ENCODE measurements at regions not wholly inside any gene's neighbourhood (a gene's known extent, or its start where the extent isn't known, plus 50 kb on each side); places are given as distances from the start of the nearest gene placed in this dataset.
A peak's percentile ranks its signal among the peaks of the same experiment; 100 is the strongest.

DNA sequence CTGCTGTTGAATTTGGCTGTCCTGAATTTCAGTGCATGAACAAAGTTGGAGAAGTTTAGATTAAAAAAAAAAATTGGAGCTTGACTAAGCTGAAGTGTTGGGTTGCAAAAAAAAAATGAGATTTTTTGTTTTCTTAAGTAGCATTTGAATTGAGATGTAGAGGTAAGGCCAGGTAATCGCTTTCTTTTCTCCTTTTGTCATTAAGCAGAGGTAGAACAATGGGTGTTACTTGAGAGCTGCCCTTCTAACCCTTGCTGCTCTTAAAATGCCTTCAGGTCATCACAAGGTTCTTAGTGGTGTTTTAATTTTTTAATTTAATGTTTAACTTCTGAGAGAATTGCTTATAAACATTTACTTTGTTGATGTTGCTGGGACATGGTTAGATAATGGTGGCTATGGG is 84.1 kb upstream of the PRDM1 start:
- TF ChIP-seq, protein P1, sequence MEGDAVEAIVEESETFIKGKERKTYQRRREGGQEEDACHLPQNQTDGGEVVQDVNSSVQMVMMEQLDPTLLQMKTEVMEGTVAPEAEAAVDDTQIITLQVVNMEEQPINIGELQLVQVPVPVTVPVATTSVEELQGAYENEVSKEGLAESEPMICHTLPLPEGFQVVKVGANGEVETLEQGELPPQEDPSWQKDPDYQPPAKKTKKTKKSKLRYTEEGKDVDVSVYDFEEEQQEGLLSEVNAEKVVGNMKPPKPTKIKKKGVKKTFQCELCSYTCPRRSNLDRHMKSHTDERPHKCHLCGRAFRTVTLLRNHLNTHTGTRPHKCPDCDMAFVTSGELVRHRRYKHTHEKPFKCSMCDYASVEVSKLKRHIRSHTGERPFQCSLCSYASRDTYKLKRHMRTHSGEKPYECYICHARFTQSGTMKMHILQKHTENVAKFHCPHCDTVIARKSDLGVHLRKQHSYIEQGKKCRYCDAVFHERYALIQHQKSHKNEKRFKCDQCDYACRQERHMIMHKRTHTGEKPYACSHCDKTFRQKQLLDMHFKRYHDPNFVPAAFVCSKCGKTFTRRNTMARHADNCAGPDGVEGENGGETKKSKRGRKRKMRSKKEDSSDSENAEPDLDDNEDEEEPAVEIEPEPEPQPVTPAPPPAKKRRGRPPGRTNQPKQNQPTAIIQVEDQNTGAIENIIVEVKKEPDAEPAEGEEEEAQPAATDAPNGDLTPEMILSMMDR (IDR thresholded peaks at IDR 0.05; ENCODE audit: low read depth, low read length, missing control alignments) = no peak

DNA sequence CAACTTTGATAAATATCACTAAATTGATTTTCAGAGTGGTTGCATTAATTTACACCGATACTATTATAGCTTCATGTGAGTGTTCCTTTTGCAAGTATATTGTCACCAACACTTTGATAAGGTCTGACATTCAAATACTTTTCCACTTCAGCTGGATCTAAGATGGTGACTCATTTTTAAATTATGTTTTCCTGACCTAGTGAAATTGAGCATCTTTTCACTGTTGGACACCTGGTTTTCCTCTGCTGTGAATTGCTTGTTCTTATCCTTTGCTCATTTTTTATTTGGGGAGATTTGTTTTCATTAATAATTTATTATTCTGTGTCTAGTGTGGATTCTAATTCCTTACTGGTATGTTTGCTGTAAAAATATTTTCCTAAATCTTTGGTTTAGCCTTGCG is 85.2 kb upstream of the PRDM1 start:
- TF ChIP-seq, protein P1 (IDR thresholded peaks at IDR 0.05; ENCODE audit: low read depth, low read length, missing control alignments) = no peak
- no peak for DNase-seq (ENCODE audit: low read depth)
- in situ Hi-C loops (cut with HindIII; ENCODE audit: low sequenced_read_pairs) = no loop called here
- no peak overlapping the region for H3K4me3 ChIP-seq (ENCODE audit: low read depth, low read length)

More for the DNA sequence above, 84.1 kb upstream of the PRDM1 start:
- no peak for DNase-seq (ENCODE audit: low read depth)
- H3K4me3 ChIP-seq (ENCODE audit: low read depth, low read length) = no peak overlapping the region
- in situ Hi-C loops (cut with HindIII; ENCODE audit: low sequenced_read_pairs) = no loop called here

DNA sequence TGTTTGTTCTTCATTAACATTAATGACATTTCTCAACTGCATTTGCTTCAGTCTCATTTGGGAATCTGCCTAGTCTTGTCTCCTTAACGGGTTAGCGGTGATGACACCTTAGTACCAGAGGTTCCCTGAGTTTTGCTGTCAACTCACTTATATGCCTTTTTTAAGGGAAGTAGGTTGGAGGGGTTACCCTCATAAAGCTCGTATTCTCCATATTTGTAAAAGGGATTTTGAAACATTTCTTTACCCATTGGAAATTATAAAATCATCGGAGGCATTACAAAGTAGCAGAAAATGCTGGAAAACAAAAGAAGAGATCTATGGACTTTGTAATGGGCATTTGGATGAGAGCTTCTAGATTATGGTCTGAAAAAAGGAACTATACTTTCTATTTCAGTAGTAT is 88.7 kb upstream of the PRDM1 start:
- in situ Hi-C loops (cut with HindIII; ENCODE audit: low sequenced_read_pairs) = no loop called here
- H3K4me3 ChIP-seq (ENCODE audit: low read depth, low read length) = no peak overlapping the region
- no peak for DNase-seq (ENCODE audit: low read depth)
- TF ChIP-seq, protein P1 (IDR thresholded peaks at IDR 0.05; ENCODE audit: low read depth, low read length, missing control alignments) = no peak

DNA sequence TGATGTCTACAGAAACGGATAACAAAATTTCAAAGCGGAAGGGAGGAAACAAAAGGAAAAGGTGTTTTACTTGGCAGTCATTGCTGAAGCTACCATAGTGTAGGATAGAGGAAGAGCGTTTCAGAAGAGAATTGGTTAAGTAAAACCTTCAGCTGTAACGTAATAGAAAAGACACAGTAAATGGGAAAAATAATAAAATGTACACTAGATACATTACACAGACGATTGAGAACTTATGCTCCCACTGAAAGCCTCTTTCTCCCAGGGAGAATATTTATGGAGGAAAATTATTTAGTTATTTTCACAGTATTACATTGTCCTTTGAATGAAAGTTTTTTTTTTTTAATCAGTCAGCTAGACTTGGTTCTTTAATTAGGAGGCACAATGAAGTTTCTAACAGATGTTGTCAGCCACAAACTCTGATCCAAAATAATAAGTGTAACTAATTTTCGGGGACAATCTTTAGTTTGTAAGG is 90.7 kb upstream of the PRDM1 start:
- DNase-seq (ENCODE audit: low read depth) = no peak
- in situ Hi-C loops (cut with HindIII; ENCODE audit: low sequenced_read_pairs) = no loop called here
- TF ChIP-seq, protein P1 (IDR thresholded peaks at IDR 0.05; ENCODE audit: low read depth, low read length, missing control alignments) = no peak
- H3K4me3 ChIP-seq (ENCODE audit: low read depth, low read length) = peak overlapping the region; percentile 65

DNA sequence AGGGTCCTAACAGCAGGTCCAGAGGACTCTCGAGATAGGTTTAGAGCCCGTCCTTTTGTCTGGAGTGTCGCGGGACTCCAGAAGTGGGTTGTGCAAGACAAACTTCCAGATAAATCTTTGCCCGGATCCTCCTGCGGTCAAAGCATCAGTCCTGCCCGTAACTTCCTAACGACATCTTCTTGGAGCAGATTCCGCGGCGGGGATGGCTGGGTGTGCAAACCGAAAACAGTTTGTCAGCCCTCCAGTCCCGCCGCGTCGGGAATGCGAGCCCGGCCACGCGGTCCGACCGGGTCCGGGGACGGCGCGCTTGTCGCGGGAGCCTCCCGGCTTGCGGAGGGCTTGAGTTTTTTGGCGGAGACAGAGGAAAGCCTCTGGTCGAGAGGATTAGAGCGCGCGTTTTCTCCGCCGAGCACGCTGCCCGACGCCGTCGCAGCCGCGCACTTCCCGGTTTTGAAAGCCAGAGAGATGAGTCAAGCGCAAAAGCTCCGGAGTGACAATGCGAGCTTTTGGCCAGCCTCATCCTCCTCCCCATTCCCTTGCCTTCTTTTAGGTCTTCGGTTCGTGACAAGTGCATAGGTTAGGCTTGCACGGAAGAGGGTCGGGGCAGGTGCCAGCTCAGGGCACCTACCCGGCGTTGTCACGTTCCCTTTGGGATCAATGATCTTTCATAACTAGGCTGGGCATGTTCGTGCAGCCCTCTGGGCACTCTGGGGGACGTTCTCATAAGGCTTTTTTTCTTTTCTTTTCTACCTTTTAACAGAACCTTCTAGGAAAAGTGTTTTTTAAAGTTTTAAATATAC is 91.3 kb upstream of the PRDM1 start:
- H3K4me3 ChIP-seq (ENCODE audit: low read depth, low read length) = peak overlapping the region; percentile 65
- no peak for DNase-seq (ENCODE audit: low read depth)
- TF ChIP-seq, protein P1 (IDR thresholded peaks at IDR 0.05; ENCODE audit: low read depth, low read length, missing control alignments) = no peak
- in situ Hi-C loops (cut with HindIII; ENCODE audit: low sequenced_read_pairs) = no loop called here

DNA sequence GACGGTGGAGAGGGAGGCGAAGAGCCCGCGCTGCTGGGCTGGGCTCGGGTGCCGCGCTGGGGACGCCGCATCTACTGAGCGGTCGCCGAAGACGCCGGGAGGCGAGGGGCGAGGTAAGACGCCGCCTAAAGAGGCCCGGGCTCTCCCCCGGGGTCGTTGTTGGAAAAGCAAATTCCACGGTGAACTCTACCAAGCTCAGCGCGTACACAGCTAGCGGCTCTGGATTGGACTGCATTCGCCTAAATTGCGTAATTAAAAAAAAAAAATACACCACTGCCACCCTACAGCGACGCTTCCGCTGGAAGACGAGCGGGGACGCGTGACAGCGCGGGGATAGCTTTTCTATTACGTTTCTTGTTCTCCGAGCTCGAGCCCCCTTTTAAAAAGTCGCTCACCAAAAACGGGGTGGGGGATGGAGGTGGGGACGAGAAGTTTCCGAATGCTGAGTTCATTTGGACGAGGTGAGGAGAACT is 92.0 kb upstream of the PRDM1 start:
- no peak for DNase-seq (ENCODE audit: low read depth)
- peak overlapping the region; percentile 65 for H3K4me3 ChIP-seq (ENCODE audit: low read depth, low read length)
- in situ Hi-C loops (cut with HindIII; ENCODE audit: low sequenced_read_pairs) = no loop called here
- TF ChIP-seq, protein P1 (IDR thresholded peaks at IDR 0.05; ENCODE audit: low read depth, low read length, missing control alignments) = no peak
